ENCODE measurements at regions not wholly inside any gene's neighbourhood (a gene's known extent, or its start where the extent isn't known, plus 50 kb on each side); places are given as distances from the start of the nearest gene placed in this dataset.

DNA sequence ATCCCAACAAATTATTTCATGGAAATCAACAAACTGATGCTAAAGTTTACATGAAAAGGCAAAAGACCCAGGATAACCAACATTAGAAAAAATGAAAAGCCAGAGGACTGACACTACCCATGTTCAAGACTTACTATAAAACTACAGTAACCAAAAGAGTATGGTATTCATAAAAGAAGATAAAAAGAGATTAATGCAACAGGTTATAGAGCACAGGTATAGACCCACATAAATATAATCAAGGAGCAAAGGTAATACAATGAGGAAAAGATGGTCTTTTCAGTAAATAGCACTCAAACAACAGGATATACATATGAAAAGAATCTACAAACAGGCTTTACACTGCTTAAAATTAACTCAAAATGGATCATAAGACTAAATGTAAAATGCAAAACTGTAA lies 1342.7 kb downstream of the UQCRFS1 start:
- H3K9me3 Mint-ChIP-seq = peaks cover 88 to 94% of the 10 kb centered on the region in 2 experiments
- no peak overlapping the region for H2BK12ac ChIP-seq (ENCODE audit: insufficient read length, low read depth, low read length)
- no peak overlapping the region for H2BK15ac ChIP-seq (ENCODE audit: low read depth, low read length)
- no peak for DNase-seq
- H3K79me2 ChIP-seq (ENCODE audit: insufficient read depth, low read length) = no peaks in the 10 kb centered on the region
- H3K4me1 ChIP-seq (ENCODE audit: insufficient read depth, low read length) = no peaks in the 10 kb centered on the region
- H3K23ac ChIP-seq (ENCODE audit: insufficient read length, low read depth, low read length) = no peak overlapping the region
- H3K9ac ChIP-seq (ENCODE audit: extremely low read depth, insufficient read length, low read length) = no peak overlapping the region
- H4K91ac ChIP-seq (ENCODE audit: insufficient read length, low read depth, low read length) = no peak overlapping the region
- no peaks in the 10 kb centered on the region for H3K23me2 ChIP-seq (ENCODE audit: insufficient read length, low read depth, low read length, poor library complexity, severe bottlenecking)
- H3K79me1 ChIP-seq (ENCODE audit: insufficient read depth, low read depth, low read length, poor library complexity, severe bottlenecking) = no peaks in the 10 kb centered on the region
- no peak overlapping the region for H3K18ac ChIP-seq (ENCODE audit: insufficient read length, low read depth, low read length)
- H4K20me1 ChIP-seq (ENCODE audit: control insufficient read depth, insufficient read depth, insufficient read length) = no peaks in the 10 kb centered on the region
- peaks cover 4% of the 10 kb centered on the region for H3K27me3 Mint-ChIP-seq (ENCODE audit: low read depth)
- H3K14ac ChIP-seq (ENCODE audit: insufficient read depth, low read length) = no peak overlapping the region
- peaks cover 0 to 22% (median 6%) of the 10 kb centered on the region in 3 experiments; a peak in 4 of 7 replicates for H3K36me3 Mint-ChIP-seq (ENCODE audit: insufficient read depth in 1 of 3, low read depth in 3 of 3)
- no peak overlapping the region for H3K4me3 Mint-ChIP-seq
- no peak overlapping the region for H3K27ac ChIP-seq (ENCODE audit: insufficient read length, low read depth, low read length)
- no peak overlapping the region for H2BK20ac ChIP-seq (ENCODE audit: low read depth, low read length, poor library complexity, severe bottlenecking)
- H2BK120ac ChIP-seq (ENCODE audit: low read depth, low read length, poor library complexity, severe bottlenecking) = no peak overlapping the region
- H3K27me3 ChIP-seq (ENCODE audit: insufficient read depth, low read length) = no peaks in the 10 kb centered on the region
- H3K4ac ChIP-seq (ENCODE audit: low read depth, low read length) = no peak overlapping the region
- TF ChIP-seq, protein P1, sequence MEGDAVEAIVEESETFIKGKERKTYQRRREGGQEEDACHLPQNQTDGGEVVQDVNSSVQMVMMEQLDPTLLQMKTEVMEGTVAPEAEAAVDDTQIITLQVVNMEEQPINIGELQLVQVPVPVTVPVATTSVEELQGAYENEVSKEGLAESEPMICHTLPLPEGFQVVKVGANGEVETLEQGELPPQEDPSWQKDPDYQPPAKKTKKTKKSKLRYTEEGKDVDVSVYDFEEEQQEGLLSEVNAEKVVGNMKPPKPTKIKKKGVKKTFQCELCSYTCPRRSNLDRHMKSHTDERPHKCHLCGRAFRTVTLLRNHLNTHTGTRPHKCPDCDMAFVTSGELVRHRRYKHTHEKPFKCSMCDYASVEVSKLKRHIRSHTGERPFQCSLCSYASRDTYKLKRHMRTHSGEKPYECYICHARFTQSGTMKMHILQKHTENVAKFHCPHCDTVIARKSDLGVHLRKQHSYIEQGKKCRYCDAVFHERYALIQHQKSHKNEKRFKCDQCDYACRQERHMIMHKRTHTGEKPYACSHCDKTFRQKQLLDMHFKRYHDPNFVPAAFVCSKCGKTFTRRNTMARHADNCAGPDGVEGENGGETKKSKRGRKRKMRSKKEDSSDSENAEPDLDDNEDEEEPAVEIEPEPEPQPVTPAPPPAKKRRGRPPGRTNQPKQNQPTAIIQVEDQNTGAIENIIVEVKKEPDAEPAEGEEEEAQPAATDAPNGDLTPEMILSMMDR (conservative IDR thresholded peaks at IDR 0.05) = no peak
- no peak overlapping the region for H3K56ac ChIP-seq (ENCODE audit: insufficient read length, low read depth, low read length)
- no peak overlapping the region for H3T11ph ChIP-seq (ENCODE audit: low read length)
- H2AFZ ChIP-seq (ENCODE audit: low read length) = no peak overlapping the region
- no peak overlapping the region for H4K8ac ChIP-seq (replicated peaks; ENCODE audit: insufficient read length, low read depth, low read length)
- no peak overlapping the region for H3K4me2 ChIP-seq (ENCODE audit: insufficient read depth, insufficient read length, low read length)
- no peaks in the 10 kb centered on the region for H3K4me1 Mint-ChIP-seq
- H2BK5ac ChIP-seq (ENCODE audit: insufficient read length, low read length) = no peak overlapping the region
- peaks cover 71% of the 10 kb centered on the region for H3K9me3 ChIP-seq (ENCODE audit: control insufficient read depth, low read depth, low read length)
- no peak overlapping the region for H4K5ac ChIP-seq (ENCODE audit: insufficient read length, low read depth, low read length)
- no peak overlapping the region for H2AK5ac ChIP-seq (ENCODE audit: insufficient read length, low read length)
- H3K27ac Mint-ChIP-seq = no peak overlapping the region
